ENCODE measurements at regions not wholly inside any gene's neighbourhood (a gene's known extent, or its start where the extent isn't known, plus 50 kb on each side); places are given as distances from the start of the nearest gene placed in this dataset.

DNA sequence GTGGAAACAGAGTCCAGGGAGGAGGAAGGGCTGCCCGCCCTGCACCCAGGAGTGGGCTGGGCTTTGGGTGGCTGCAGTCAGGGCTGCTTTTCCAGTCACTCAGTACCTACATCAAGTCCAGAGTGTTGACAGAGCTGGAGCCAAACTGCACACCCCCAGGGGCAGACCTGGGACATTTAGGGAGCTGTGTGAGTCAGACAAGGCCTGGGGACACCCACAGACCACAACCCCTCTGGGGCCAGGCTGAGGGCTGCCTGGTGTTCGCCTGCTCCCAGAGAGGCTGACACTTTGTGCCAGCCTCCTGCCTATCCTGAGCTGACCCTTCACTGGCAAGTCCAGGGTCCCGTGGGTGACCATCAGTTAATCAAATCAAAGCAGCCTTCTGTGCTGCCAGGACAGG lies 240.0 kb downstream of the BCOR start:
- peak in 1 of 3 donors; percentile 33 for DNase-seq (ENCODE audit: low read depth in 2 of 3, low spot score in 1 of 3)

DNA sequence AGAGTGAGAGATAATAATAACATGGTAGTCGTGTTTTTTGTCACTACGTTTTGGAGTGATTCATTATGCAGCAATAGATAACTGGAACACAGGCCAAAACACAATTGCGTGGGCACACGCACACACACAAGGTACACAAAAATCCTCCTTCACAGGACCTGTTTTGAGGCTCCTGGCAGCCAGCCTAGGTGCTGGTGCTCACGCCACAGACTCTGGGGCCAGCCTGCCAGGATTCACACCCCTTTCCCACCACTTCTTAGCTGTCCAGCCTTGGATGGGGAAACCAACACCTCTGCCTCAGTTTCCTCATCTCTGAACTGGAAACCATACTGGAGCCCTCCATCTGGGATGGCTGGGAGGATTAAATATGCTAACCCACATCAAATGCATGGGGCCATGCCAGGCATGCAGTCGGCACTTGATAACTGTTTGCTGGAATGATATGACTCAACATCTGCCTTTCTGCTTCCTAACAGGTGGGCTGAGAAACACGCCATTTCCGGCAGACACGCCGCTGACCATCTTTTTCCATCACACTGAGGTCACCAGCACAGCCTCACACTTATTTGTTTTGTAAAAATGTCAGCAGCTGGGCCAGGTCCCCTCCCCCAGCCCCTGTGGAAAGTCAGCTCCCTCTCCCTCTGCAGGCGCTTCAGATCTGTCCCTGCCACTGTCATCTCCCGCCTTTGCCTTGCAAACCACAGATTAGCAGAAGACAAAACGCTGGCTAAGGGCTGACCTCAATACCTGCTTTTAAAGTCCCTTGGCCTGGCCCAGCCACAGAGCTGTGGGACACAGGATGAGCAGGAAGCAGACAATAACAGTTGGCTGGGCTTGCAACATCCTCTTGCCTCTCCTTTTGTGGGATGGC lies 237.5 kb downstream of the BCOR start:
- DNase-seq (ENCODE audit: low read depth in 2 of 3, low spot score in 1 of 3) = peak; percentile 65 to 86 (median 83)

DNA sequence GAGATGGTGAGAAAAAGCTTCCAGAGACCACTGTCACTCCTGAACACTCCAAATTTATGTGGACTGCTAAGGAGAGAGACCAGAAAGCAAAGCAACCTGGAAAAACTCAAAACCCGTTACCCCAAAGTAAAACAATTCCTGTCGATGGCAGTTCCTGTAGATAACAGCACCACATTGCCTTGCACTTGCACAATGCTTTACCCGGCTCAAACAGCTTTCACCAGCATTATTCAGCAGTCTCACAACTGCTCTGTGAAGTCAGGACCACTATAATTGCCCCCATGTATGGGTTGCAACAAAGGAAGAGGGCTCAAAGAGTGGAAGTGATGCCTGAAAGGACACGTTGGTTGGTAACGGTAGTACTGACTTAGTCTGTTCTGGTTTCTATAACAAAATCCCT lies 234.8 kb downstream of the BCOR start:
- DNase-seq (ENCODE audit: low read depth in 2 of 3, low spot score in 1 of 3) = no peak

DNA sequence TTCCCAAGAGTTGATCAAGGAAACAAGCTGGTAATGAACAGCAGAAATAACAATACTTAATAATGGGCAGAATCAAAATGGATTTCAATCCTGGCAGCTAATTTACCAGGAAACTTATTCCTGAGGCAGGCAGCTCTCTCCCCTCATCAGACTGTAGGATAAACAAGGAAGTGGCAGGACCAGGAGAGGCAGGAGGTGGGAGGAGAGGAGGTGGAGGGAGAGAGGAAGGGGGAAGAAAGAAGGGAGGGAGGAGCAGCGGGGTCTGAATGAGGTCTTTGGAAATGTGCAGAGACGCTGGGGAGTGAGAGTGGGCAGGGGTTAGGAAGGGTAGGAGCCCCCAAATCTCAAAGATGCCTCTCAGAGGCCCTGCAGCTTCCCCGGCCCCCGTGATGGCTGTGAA lies 231.5 kb downstream of the BCOR start:
- no peak for DNase-seq (ENCODE audit: low read depth in 2 of 3, low spot score in 1 of 3)

DNA sequence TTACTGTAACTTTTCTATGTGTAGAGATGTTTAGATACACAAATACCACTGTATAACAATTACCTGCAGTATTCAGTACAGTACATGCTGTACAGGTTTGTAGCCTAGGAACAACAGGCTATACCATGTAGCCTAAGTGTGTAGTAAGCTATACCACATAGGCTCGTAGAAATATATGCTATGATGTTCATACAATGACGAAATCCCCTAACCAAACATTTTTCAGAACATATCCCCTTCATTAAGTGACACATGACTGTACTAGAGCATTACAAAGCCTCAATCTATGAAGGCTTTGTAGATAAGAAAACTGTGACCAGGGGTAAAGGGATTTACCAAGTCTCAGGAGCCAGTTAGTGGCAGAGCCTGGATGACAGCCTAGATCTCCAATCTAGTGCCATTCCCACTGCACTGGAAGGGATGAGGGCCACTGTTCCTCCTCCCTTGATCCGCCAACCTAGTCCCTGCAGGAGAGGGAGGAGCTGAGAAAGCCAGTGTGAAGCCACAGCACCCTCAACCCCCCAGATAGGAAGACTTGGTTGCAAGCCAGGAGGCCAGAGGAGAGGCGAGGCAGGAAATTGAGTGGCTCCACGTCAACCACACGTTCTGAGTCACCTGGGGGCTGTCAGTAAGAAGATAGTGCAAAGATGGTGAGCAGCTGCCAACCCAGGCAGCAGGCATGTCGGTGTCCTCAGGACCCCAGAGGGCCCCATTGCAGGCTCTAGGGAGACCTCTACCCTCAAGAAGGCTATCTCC lies 227.7 kb downstream of the BCOR start:
- DNase-seq (ENCODE audit: low read depth in 2 of 3, low spot score in 1 of 3) = peak; percentile 45 to 68 (median 51)

DNA sequence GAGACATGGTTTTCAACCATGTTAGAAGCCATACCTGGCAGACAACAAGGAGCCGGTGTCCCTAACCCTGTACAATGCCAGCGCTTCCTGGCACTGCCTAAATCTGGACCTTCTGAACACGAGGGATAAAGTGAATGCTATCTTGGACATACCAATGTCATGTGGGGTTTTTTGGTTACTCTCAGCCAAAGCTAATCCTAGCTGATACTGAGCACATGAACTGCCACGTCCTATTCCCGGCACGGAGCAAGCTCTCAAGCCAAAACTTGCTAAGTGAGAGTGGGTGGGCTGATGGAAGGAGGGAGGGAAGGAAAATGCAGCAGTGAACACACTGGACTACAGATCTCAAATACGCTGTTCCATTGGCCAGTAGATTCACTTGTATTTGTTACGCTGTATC lies 226.1 kb downstream of the BCOR start:
- no peak for DNase-seq (ENCODE audit: low read depth in 2 of 3, low spot score in 1 of 3)

DNA sequence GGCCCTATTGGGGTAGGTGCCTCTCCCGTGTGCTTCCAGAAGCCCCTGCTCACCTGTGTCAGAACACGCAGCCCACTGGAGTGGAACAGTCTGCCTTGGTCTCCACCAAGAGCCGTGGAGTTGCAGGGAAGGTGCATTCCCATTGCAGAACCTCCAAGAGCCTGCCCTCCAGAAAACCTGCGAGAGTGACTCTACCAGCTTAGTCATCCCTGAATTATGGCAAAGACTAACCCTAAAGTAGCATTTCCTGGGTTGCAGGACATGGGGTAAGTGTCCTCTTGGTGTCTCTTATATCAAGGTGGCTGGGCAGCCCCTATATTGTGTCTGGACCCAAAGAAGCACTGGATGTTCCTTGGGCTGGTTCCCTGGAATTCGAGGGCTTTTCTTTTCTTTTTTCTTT lies 224.6 kb downstream of the BCOR start:
- no peak for DNase-seq (ENCODE audit: low read depth in 2 of 3, low spot score in 1 of 3)

DNA sequence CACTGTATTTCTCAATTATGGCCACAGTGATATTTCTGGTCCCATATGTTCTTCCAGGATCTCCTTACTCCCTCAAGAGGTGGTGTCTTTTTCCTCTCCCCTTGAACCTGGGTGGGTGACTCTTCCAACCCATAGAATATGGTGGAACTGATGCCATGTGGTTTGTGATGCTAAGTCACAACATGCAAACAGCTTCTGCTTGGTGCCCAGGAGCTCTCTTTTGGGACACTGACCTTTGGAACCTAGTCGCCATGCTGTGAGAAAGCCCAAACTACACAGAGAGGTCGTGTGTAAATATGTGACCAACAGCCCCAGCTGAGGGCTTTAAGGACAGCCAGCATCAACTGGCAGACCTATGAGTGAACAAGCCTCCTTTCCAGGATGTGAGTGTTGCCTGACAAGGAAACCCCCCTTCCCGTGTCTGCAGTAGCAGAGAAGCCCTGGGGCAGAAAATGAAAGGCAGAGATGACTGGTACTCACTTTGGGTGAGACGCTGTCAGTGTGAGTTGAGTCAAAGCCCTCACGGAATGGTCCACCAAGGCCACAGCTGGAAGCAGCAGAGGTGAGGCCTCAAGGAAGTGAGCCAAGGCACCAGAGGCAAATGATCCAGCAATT lies 223.4 kb downstream of the BCOR start:
- DNase-seq (ENCODE audit: low read depth in 2 of 3, low spot score in 1 of 3) = peak; percentile 62 to 72 (median 67)

DNA sequence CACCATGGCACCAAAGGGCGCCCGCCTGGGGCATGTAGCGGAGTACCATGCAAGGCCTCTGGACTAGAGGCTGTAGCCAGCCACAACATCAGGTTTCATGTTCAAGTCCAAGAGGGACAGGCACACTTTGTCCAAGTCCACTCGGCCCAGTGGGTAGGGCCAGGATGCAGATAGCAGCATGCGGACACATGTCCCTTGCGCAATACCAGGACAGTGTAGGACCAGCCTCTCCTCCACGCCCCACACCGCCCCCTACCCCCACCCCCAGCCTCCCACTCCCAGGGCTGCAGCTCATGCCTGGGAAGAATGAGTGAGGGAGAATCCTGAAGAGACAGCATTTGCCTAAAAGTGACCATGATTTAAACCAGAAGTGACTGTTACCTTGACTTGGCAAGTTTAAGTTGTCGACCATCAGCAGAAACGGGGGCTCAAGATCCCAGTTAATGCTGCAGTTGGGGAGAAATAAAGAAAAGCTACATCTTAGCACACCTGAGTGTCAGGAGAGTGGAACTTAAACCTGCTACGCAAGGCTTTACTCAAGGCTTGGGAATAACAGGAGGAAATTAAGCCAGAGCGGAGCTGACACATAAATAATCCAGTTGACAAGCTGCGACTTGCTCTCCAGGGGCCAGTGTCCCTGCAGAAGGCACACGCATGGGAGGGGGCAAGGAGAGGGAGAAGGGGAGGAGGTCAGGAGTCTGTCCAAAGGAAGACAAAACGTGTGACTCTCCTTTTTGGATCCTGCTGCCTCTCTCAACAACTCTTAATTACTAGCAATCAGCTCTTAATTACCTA lies 221.7 kb downstream of the BCOR start:
- DNase-seq (ENCODE audit: low read depth in 2 of 3, low spot score in 1 of 3) = no peak

DNA sequence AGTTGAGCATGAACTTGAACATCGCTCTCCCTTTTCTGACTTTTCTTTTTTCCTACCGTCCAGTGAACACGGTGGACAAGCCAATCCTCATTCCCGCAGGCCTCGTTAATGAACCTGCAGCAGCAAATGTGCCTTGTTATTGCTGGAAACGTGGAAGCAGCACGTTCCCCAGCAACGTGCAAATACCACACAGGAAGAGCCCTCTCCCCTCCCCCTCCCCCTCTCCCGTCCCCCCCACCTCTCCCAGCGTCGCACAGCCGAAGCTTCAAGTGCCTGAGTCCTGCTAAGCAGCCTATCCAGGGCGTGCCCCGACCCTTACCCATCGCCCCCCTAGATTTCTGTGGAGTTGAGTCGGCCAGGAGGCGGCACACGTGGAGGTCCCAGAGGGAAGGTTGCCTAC lies 219.9 kb downstream of the BCOR start:
- no peak for DNase-seq (ENCODE audit: low read depth in 2 of 3, low spot score in 1 of 3)

DNA sequence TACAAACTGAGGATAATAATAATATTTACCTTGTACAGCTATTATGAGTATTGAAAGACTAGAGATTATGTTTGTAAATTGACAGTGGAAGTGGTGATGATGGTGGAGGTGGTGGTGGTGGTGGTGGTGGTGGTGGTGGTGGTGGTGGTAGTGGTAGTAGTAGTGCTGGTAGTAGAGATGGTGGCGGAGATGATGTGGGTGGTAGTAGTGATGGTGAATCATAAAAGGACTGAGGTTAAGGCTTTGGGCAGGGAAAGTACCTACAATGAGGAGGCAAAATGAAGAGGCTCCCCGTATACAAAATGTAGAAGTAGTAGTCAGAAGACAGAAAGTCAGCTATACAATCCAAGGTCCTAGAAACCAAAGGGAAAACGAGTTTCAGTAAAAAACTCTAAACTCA lies 214.1 kb downstream of the BCOR start:
- DNase-seq (ENCODE audit: low read depth in 2 of 3, low spot score in 1 of 3) = peak in 2 of 3 donors; percentile 34 to 60

DNA sequence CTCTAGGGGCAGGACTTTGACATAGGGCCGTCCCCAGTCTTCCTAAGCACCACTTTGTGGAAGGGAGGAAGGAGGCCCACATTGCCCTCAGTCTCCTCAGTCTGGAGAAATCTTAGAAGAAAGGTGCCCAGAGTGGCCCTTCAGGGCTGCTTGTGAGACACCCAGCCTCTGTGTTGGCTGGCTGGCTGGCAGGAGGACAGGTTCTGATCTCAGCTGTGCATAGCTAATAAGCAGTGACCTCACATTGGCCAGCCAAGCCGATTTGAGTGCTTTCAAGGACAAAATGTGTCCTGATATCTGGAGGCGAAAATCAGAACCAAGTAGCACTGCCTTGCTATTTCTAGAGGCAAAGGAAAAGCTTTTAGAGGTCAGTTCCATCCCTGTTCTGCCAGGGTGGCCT lies 211.5 kb downstream of the BCOR start:
- DNase-seq (ENCODE audit: low read depth in 2 of 3, low spot score in 1 of 3) = no peak

DNA sequence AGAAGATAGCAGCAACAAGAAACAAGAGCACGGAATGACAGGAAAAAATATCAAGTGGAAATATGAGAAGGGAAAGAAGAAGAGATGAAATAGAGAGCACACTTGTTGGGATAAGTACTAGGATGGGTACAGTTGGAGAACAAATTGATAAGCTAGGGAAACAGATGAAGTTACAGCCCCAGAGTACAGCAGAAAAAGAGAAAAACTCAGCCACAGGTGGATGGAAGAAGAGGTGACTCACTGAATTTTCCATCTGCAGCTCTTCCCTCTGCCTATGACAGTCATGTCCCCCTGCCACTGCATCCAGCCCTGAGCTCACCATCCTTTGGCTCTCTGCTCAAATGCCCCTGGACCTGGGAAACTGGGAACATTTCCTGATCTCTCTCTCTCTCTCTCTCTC lies 209.0 kb downstream of the BCOR start:
- no peak for DNase-seq (ENCODE audit: low read depth in 2 of 3, low spot score in 1 of 3)

DNA sequence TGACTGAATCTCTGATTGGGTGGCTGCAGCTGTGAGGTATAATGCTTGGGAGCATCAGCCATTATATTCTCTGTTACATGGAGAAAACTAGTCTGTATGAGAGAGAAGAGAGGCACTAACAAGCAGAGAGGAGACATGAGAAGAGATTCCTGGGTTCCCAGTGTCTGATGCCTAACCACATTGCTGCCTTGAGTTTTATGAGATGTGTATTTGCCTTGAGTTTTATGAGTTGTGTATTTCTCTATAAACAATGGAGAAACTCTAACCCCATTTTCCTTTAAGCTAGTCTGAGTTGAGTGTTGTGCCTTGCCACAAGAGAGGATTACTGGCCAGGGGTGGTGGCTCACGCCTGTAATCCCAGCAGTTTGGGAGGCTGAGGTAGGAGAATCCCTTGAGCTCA lies 208.1 kb downstream of the BCOR start:
- no peak for DNase-seq (ENCODE audit: low read depth in 2 of 3, low spot score in 1 of 3)

DNA sequence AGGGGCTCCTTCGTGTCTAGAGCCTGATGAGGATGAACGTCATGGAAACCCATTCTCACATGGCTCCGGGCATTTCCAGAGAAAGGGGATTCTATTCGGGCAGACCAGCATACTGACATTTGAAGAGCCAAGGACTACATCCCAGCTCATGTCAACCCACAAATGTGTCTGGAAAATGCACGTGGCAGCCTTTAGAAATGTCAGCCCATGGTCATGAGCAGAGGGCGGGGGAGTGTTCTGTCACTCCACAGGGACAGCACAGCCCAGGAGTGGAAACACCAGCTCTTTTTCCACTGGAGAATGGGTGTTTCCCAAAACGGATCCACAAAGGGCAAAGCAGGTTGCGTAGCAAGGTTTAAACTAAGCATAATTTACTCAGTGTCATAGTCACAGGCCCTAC lies 207.0 kb downstream of the BCOR start:
- DNase-seq (ENCODE audit: low read depth in 2 of 3, low spot score in 1 of 3) = no peak

DNA sequence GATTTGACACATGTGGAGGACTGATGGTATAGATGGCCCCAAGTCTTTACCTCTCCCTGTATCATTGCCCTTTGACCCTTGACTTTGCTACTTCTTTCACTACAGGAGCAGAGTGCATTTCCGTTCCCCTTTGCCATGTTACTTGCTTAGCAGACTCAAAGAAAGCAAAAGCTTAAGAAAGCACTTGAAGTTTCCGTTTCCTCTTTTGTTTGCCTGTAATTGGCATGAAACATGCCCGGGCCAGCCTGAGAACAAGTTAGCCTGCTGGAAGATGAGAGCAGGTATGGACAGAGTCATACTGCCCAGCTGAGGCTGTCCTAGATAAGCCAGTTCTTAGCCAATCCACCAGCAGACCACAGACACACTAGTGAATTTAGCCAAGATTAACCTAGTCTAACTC lies 206.0 kb downstream of the BCOR start:
- no peak for DNase-seq (ENCODE audit: low read depth in 2 of 3, low spot score in 1 of 3)

DNA sequence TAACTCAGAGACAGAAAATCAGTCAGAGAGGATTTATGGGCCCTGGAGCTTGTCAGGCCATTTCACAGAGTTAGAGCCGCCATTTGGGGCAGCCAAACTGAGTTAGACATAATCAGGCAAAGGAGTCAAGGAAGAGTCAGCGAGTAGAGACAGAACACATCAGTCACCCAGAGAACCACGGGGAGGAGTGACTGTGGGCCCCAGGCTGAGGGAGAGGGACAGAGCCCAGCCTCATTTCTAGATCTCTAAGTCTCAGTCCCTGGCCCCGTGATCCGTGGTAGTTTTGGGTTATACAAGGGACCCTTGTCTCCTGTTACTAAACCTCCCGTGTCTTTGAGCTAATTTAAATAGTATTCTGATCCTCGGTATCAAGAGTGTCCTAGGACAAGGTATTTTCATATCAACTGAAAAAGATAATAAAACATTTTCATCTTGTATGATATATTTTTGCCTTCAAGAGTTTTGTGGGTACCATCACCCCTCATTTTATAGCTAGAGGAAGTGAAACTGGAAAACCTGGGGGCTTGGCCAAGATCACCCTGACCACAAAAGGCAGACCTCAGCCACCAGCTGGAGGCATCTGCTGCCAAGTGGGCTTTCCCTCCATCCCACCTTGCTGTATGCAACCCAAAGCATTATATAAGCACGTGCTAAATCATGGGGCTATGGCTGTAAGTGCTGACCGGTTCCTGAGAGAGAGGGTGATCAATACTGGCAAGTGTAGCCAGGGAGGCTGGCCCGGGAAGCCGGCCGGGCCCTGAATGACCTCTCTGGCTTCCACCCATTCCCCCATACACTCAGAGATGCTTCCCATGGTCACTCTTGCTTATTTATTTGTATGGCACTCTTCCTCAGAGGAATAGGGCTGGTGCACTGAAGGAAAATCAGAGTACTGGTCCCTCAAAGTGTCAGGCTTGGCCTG lies 204.1 kb downstream of the BCOR start:
- no peak for DNase-seq (ENCODE audit: low read depth in 2 of 3, low spot score in 1 of 3)

DNA sequence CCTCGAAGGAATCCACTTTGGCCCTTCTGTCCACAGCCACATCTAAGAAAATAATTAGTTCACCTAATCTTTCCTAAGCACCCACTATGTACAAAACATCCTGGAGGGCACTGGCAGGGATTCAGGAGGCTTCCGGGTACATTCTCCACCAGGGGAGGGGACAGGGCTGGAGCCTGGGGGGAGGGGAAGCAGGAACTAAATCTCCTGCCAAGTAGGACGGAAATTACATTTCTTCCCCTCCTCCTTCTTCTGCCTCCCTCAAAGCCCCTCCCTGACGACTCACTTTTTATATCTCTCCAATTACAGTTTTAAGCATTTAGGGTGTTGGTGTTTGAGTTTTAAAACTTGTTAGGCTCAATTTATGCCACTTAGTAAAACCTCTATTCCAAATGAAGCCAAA lies 203.1 kb downstream of the BCOR start:
- no peak for DNase-seq (ENCODE audit: low read depth in 2 of 3, low spot score in 1 of 3)

DNA sequence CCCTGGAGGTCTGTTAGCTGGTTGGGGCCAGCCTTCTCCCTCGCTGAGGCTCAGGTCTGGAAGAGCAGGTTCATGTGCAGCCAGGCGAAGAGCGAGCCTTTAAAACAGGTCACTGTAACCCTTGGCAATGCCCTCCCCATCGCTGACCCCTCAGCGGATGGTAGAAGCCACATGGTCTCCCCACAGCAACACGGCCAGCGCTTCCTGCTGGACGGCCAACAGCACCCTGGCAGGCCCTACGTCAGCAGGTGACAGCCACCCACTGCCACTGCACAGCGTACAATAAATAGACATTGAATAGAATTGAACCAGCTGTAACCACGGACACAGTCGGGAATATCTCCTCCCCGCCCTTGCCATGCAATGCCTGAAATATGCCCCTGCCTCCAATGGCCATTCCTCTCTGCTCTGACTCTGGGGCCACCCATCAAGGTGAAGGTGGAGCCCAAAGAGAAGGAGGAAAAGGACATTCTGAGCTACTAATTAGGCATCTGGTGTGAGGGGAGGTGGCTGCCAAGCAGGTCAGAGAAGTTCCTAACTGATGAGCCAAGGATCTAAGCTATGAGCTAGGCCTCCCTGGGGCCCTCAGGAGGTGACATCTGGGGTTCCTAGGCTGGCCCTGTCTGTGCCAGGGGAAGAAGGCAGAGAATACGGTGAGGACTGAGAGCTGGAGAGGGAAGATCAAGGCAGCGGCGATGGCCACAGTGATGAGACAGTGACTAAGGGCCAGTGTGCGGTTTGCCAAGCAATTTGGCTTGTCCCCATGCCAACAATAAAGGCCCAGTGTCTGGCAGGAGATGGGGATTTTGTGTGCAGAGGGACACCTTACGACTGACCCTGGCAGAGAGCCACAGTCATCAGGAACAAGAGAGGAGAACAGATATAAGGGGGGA lies 202.3 kb downstream of the BCOR start:
- no peak for DNase-seq (ENCODE audit: low read depth in 2 of 3, low spot score in 1 of 3)

Measured in stimulated activated CD4-positive, alpha-beta T cell treated with anti-CD3 and anti-CD28 coated beads, Interleukin-12 subunit alpha, Interleukin-12 subunit beta, amount 100 ng/mL, for 48 hours (primary cell).